K562 (cell line): ENCODE measurements at regions not wholly inside any gene's neighbourhood (a gene's known extent, or its start where the extent isn't known, plus 50 kb on each side); places are given as distances from the start of the nearest gene placed in this dataset.

Experiments used
- ATAC-seq: fragments of 200-7000 bp; cut with Tn5 transposase; 3 replicates; pipeline ENCODE4 v1.9.1; 2020; ENCODE audit warnings: moderate library complexity
- BruUV-seq: library from RNA; stranded (reverse); fragments of 400-500 nt; replicated peaks from 2 replicates; lab custom pipeline; 2021; lab: Mats Ljungman, UMichigan
- CTCF ChIA-PET: fragments of 300-600 bp; formaldehyde crosslinking; extraction: SDS; loops from one replicate; lab custom pipeline; 2021; ENCODE audit warnings: low intra/inter-chr PET ratio; lab: Yijun Ruan, JAX
- POLR2A ChIA-PET: fragments of 300-600, 350-650 bp; sonication (Branson Sonifier 250); formaldehyde crosslinking; extraction: SDS; loops from one replicate; lab custom pipeline; 2021; ENCODE audit warnings: antibody characterized with exemption, inconsistent platforms; lab: Yijun Ruan, JAX
- DNase-seq, 4 experiments: peaks; one replicate each; pipeline versions ENCODE4 v3.0.0 to v3.0.0-alpha.2; 2011 to 2018; ENCODE audit warnings: low spot score in 3 of 4, mixed read lengths in 3 of 4; ENCODE audit errors: extremely low read depth in 1 of 4
- FAIRE-seq: peaks from 2 replicates; lab custom pipeline; 2011; peaks lifted over from hg19 to GRCh38; lab: Jason Lieb, UNC
- H2AFZ ChIP-seq: 2 replicates; pipeline ENCODE4 v1.6.0; 2011; ENCODE audit warnings: low read depth, low read length, control low read depth, inconsistent platforms
- H3K27ac ChIP-seq: fragments of 200-600 bp; 3 replicates; pipeline ENCODE4 v1.8.0; 2011; ENCODE audit warnings: low read depth, mild to moderate bottlenecking, control low read depth, inconsistent platforms, low read length, moderate library complexity, mixed read lengths; ENCODE audit errors: extremely low read depth
- H3K27me3 ChIP-seq, 2 experiments: fragments of 300-600 bp in 1 of 2; 2 replicates in 1 of 2; 3 replicates in 1 of 2; pipeline versions ENCODE4 v1.6.0 to v1.8.0; 2011; ENCODE audit warnings: inconsistent platforms in 2 of 2, low read length in 2 of 2, mild to moderate bottlenecking in 1 of 2, mixed read lengths in 1 of 2, moderate library complexity in 1 of 2; ENCODE audit not compliant: control insufficient read depth in 2 of 2, insufficient read depth in 2 of 2
- H3K36me3 ChIP-seq: fragments of 300-600 bp; 3 replicates; pipeline ENCODE4 v1.8.0; 2011; ENCODE audit warnings: mild to moderate bottlenecking, low read length, inconsistent platforms; ENCODE audit not compliant: control insufficient read depth, insufficient read depth
- H3K4me1 ChIP-seq, 2 experiments: fragments of 200-600 bp in 1 of 2; replicated peaks in 1 of 2; 2 replicates in 1 of 2; 3 replicates in 1 of 2; pipeline versions ENCODE4 v1.5.1 to v1.8.0; 2011; ENCODE audit warnings: inconsistent platforms in 2 of 2, low read length in 2 of 2, mild to moderate bottlenecking in 1 of 2, mixed read lengths in 1 of 2, moderate library complexity in 1 of 2; ENCODE audit not compliant: control insufficient read depth in 2 of 2, insufficient read depth in 2 of 2
- H3K4me2 ChIP-seq: 2 replicates; pipeline ENCODE4 v1.6.1; 2011; ENCODE audit warnings: low read length, control low read depth, inconsistent platforms, mixed read lengths; ENCODE audit not compliant: insufficient read depth
- H3K4me3 ChIP-seq: fragments of 200-600 bp; sonication (generic), shearing (Covaris generic); 2 replicates; pipeline ENCODE4 v1.5.1; 2016; ENCODE audit warnings: control low read depth, inconsistent platforms
- H3K79me2 ChIP-seq: fragments of 200-600 bp; 3 replicates; pipeline ENCODE4 v1.8.0; 2011; ENCODE audit warnings: low read length, inconsistent platforms; ENCODE audit not compliant: control insufficient read depth, insufficient read depth
- H3K9ac ChIP-seq, 2 experiments: 2 replicates each; pipeline versions ENCODE4 v1.6.0 to v1.6.1; 2011; ENCODE audit warnings: low read depth in 2 of 2, low read length in 2 of 2, control low read depth in 1 of 2, inconsistent platforms in 1 of 2, mild to moderate bottlenecking in 1 of 2, mixed read lengths in 1 of 2; ENCODE audit not compliant: insufficient read depth in 1 of 2
- H3K9me1 ChIP-seq: one replicate; pipeline ENCODE4 v1.6.0; 2011; ENCODE audit warnings: inconsistent platforms, mild to moderate bottlenecking, low read length, moderate library complexity; ENCODE audit not compliant: control insufficient read depth, insufficient read depth
- H3K9me3 ChIP-seq: replicated peaks from 2 replicates; pipeline ENCODE4 v1.5.1; 2011; ENCODE audit warnings: low read depth, low read length, inconsistent platforms; ENCODE audit not compliant: control insufficient read depth, insufficient read depth
- H4K20me1 ChIP-seq: replicated peaks from 2 replicates; pipeline ENCODE4 v1.6.1; 2011; ENCODE audit warnings: low read length, inconsistent platforms, mixed read lengths; ENCODE audit not compliant: control insufficient read depth, insufficient read depth
- CCAR2 ChIP-seq: fragments of 200-400 bp; formaldehyde crosslinking; IDR thresholded peaks from 2 replicates; pipeline ENCODE4 v1.6.1; 2017; ENCODE audit warnings: mild to moderate bottlenecking, low read depth, low read length
- FOXK2 ChIP-seq, 2 experiments: fragments of 450-650 bp; IDR thresholded peaks in 1 of 2; conservative IDR thresholded peaks in 1 of 2; 2 replicates each; pipeline ENCODE4 v1.6.1; 2016; ENCODE audit warnings: low read depth in 2 of 2, mild to moderate bottlenecking in 1 of 2
- MEF2A ChIP-seq: IDR thresholded peaks from 2 replicates; pipeline ENCODE4 v1.6.1; 2011; ENCODE audit warnings: low read depth, mild to moderate bottlenecking, low read length, moderate library complexity; ENCODE audit not compliant: control insufficient read depth
- MYNN ChIP-seq, 2 experiments: sonication (generic); formaldehyde crosslinking in 1 of 2; IDR thresholded peaks; 2 replicates each; pipeline versions ENCODE4 v1.5.0 to v1.6.1; 2016 to 2020; ENCODE audit warnings: antibody characterized with exemption in 1 of 2, missing genetic modification reagents in 1 of 2
- NR2F6 ChIP-seq: fragments of 450-650 bp; formaldehyde crosslinking; IDR thresholded peaks from 2 replicates; pipeline ENCODE4 v1.4.0; 2020; ENCODE audit warnings: mild to moderate bottlenecking
- ZNF239 ChIP-seq: fragments of 250-450 bp; sonication (Bioruptor Pico); IDR thresholded peaks from 2 replicates; pipeline ENCODE4 v1.4.0; 2020; ENCODE audit warnings: mild to moderate bottlenecking
- WGBS: fragments of 100-300 bp; shearing (Covaris generic); methylation state at CpG from one replicate; pipeline ENCODE4 v1.1.6; 2016; ENCODE audit warnings: low coverage, mixed read lengths; ENCODE audit not compliant: insufficient coverage; ENCODE audit errors: missing lambda C conversion rate; 5-methylcytosine and 5-hydroxymethylcytosine counted together
- in situ Hi-C: fragments of 300-500 bp; cut with MboI; formaldehyde crosslinking; loops from 4 replicates; pipeline ENCODE4 v1.15.0; 2018; ENCODE audit warnings: inconsistent platforms, mixed read lengths
- intact Hi-C: fragments of 100-400 bp; cut with micrococcal nuclease; formaldehyde crosslinking; loops from 2 replicates; pipeline ENCODE4 v1.14.2; 2022
- TF ChIP-seq, protein P1 (sequence below): fragments of 450-650 bp; formaldehyde crosslinking; IDR thresholded peaks from 2 replicates; pipeline ENCODE4 v1.4.0; 2020; ENCODE audit warnings: mild to moderate bottlenecking, moderate library complexity

DNA sequence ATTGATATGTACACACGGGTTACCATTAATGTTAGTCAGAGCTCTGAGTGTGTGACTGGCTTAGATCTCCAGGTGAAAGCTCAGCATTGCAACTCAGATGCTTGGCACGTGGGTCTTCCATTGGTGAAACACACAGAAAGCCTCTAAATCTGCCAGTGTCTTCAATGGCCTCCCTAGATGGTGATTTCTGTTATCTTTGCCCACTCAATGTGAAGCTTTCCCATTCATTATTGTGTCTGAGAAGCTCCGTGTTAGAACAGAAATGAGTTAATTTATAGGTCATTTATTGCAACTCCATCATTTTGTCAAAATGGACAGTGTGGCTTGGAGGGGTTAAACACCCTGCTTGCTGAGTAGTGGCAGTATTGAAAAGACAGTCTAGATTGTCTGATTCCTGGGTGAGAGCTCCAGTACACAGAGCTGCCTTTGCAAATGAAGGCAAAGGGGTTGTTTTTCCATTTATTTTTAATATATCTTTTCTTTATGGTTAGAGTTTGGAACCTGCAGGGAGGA lies 64.7 kb upstream of the GCFC2 start (continued):
- TF ChIP-seq NR2F6 (no peak), MYNN (IDR thresholded peaks at IDR 0.05) (no peak), MYNN (CRISPR knock-in tag; IDR thresholded peaks at IDR 0.05) (no peak), MEF2A (no peak), CCAR2 (no peak), ZNF239 (CRISPR knock-in tag) (no peak), FOXK2 (conservative IDR thresholded peaks at IDR 0.05 in 1 of 2, IDR thresholded peaks at IDR 0.05 in 1 of 2; ENCODE audit: low read depth in 2 of 2) (no peak)
- TF ChIP-seq, all 486 proteins: peak for 0

DNA sequence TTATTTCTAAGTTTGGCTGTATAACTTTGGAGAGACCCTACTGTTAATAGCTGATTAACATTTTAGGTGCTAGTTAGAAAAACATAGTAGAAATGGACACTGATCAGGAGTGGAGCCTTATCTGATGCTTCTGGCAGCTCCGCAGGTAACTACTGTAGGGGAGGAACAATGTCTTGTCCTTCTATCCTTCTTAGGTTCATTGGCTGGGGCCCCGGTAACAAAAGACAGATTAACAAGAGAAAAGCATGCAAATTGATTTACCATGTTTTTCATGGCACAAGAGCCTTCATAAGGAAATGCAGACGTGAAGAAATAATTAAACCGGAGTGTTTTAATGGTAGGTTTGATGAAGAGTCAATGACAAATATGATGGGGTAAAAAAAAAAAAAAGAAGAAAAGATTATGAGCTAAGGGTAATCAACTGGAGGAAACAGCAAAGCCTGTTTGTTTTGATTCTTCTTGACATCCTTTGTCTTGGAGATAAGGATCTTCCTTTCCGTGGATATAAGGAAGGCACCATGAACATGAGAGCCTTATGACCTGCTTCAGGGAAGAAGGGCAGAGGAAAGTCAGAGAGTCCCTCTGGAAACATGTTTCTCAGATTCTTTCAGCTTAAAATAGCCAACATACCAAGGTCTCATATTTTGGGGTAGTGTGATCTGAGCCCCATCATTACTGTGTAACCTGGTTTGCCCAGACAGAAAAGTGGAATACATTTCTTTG lies 62.4 kb upstream of the GCFC2 start:
- Histone ChIP-seq H3K36me3 (no peaks in the 10 kb centered on the region), H3K27me3 (no peaks in the 10 kb centered on the region; a peak in 1 of 5 replicates), H3K4me3 (no peak overlapping the region), H4K20me1 (no peaks in the 10 kb centered on the region), H3K27ac (no peak overlapping the region), H3K9ac (no peak overlapping the region), H3K9me3 (no peaks in the 10 kb centered on the region), H3K4me1 (no peaks in the 10 kb centered on the region), H3K79me2 (no peaks in the 10 kb centered on the region), H3K4me2 (no peak overlapping the region), H3K9me1 (no peaks in the 10 kb centered on the region), H2AFZ (no peak overlapping the region)
- no peak for DNase-seq
- WGBS = 3% methylated on average over 5 of the region's 5 CpGs
- FAIRE-seq = no peak
- TF ChIP-seq, protein P1, sequence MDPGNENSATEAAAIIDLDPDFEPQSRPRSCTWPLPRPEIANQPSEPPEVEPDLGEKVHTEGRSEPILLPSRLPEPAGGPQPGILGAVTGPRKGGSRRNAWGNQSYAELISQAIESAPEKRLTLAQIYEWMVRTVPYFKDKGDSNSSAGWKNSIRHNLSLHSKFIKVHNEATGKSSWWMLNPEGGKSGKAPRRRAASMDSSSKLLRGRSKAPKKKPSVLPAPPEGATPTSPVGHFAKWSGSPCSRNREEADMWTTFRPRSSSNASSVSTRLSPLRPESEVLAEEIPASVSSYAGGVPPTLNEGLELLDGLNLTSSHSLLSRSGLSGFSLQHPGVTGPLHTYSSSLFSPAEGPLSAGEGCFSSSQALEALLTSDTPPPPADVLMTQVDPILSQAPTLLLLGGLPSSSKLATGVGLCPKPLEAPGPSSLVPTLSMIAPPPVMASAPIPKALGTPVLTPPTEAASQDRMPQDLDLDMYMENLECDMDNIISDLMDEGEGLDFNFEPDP = no peak
- ATAC-seq = no peak
- ChIA-PET CTCF (no interaction called here), POLR2A (no interaction called here)
- no TSS peak for BruUV-seq
- intact Hi-C loops (no loop called here), in situ Hi-C loops (no loop called here)
